T-cell (primary cell): ENCODE measurements at regions not wholly inside any gene's neighbourhood (a gene's known extent, or its start where the extent isn't known, plus 50 kb on each side); places are given as distances from the start of the nearest gene placed in this dataset.

Source experiments
- ATAC-seq, 4 experiments: fragments of 200-7000 bp in 3 of 4; fragments of 150-1000 bp in 1 of 4; cut with Tn5 transposase; replicated peaks in 1 of 4; 1 replicate in 3 of 4; 2 replicates in 1 of 4; pipeline ENCODE4 v1.10.0; 2021; ENCODE audit warnings: moderate library complexity in 3 of 4, mild to moderate bottlenecking in 2 of 4, moderate number of reproducible peaks in 1 of 4
- CTCF ChIA-PET, 2 donors: fragments of 300-600 bp; sonication (Branson Sonifier 250); formaldehyde crosslinking; loops; one replicate each; lab custom pipeline; 2022; ENCODE audit warnings: antibody characterized with exemption in 2 of 2; lab: Charles Lee
- POLR2A ChIA-PET, 2 donors: fragments of 300-600 bp; sonication (Branson Sonifier 250); formaldehyde crosslinking; loops; one replicate each; lab custom pipeline; 2022; ENCODE audit warnings: antibody characterized with exemption in 2 of 2; lab: Charles Lee
- DNase-seq, 35 experiments: peaks; one replicate each; pipeline versions ENCODE4 v3.0.0 to v3.0.0-alpha.2; 2013 to 2023
- H3K27ac ChIP-seq: one replicate; pipeline ENCODE4 v1.5.1; 2013; ENCODE audit warnings: low read length
- H3K27me3 ChIP-seq, 2 experiments: replicated peaks in 1 of 2; 1 replicate in 1 of 2; 2 replicates in 1 of 2; pipeline versions ENCODE4 v1.6.1 to v1.7.0; 2013; ENCODE audit warnings: low read length in 1 of 2, mixed read lengths in 1 of 2; ENCODE audit not compliant: control insufficient read depth in 2 of 2, insufficient read depth in 2 of 2; ENCODE audit errors: extremely low read depth in 1 of 2
- H3K36me3 ChIP-seq, 2 donors: 1 replicate in 1 of 2; 2 replicates in 1 of 2; pipeline versions ENCODE4 v1.6.1 to v1.7.0; 2013; ENCODE audit warnings: low read length in 1 of 2; ENCODE audit not compliant: control insufficient read depth in 2 of 2, insufficient read depth in 1 of 2; ENCODE audit errors: extremely low read depth in 1 of 2
- H3K4me1 ChIP-seq, 2 experiments: 1 replicate in 1 of 2; 2 replicates in 1 of 2; pipeline versions ENCODE4 v1.6.1 to v1.7.0; 2013; ENCODE audit warnings: low read length in 2 of 2, mixed read lengths in 1 of 2; ENCODE audit not compliant: insufficient read depth in 2 of 2, control insufficient read depth in 1 of 2; ENCODE audit errors: extremely low read depth in 1 of 2
- H3K4me3 ChIP-seq, 2 donors: 1 replicate in 1 of 2; 2 replicates in 1 of 2; pipeline versions ENCODE4 v1.5.1 to v1.7.0; 2013; ENCODE audit warnings: mild to moderate bottlenecking in 2 of 2, low read length in 1 of 2, moderate library complexity in 1 of 2; ENCODE audit not compliant: control insufficient read depth in 1 of 2; ENCODE audit errors: extremely low read depth in 1 of 2
- H3K9me3 ChIP-seq: 2 replicates; pipeline ENCODE4 v1.7.0; 2013
- H3K27ac Mint-ChIP-seq, 2 donors: one replicate each; pipeline ENCODE4 v1.8.0; 2020 to 2021; ENCODE audit warnings: mild to moderate bottlenecking in 2 of 2, mixed read lengths in 2 of 2
- H3K27me3 Mint-ChIP-seq, 2 donors: one replicate each; pipeline ENCODE4 v1.8.0; 2021 to 2022; ENCODE audit warnings: mixed read lengths in 2 of 2
- H3K36me3 Mint-ChIP-seq: one replicate; pipeline ENCODE4 v1.8.0; 2021; ENCODE audit warnings: mixed read lengths
- H3K4me1 Mint-ChIP-seq, 3 donors: one replicate each; pipeline ENCODE4 v1.8.0; 2020 to 2022; ENCODE audit warnings: mixed read lengths in 3 of 3, mild to moderate bottlenecking in 1 of 3
- H3K4me3 Mint-ChIP-seq, 3 donors: one replicate each; pipeline ENCODE4 v1.8.0; 2020 to 2022; ENCODE audit warnings: mild to moderate bottlenecking in 3 of 3, mixed read lengths in 3 of 3, moderate library complexity in 3 of 3
- H3K9me3 Mint-ChIP-seq, 3 donors: one replicate each; pipeline ENCODE4 v1.8.0; 2020 to 2022; ENCODE audit warnings: mixed read lengths in 3 of 3
- WGBS: methylation state at CpG from one replicate; pipeline ENCODE4 v1.1.5; 2013; ENCODE audit warnings: missing lambda C conversion rate; ENCODE audit not compliant: insufficient coverage; 5-methylcytosine and 5-hydroxymethylcytosine counted together

DNA sequence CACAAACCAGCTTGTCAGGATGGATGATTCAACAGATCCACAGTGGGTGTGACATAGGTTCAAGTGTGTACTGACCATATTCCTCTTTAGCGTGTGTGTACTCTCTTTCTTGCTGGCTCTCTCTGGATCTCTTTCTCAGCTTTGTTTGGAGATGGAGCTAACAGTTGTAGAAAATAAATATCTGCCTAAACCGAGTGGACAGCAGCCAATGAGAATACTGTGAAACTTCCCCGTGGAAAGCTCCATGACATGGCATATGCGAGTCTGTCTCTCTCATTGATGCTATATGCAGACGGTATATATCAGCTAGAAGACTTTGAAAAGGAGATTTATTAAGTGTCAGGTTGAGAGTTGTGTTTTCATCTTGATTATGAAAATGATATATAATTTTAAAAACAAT lies 406.5 kb upstream of the SUCLG2 start:
- no peak overlapping the region for H3K4me3 ChIP-seq
- Mint-ChIP-seq H3K27me3 (no peaks in the 10 kb centered on the region), H3K36me3 (peaks cover 19% of the 10 kb centered on the region), H3K9me3 (no peaks in the 10 kb centered on the region), H3K27ac (no peak overlapping the region), H3K4me1 (peaks cover 70 to 73% (median 71%) of the 10 kb centered on the region in 3 donors), H3K4me3 (no peak overlapping the region)
- H3K27ac ChIP-seq: no peak overlapping the region
- ATAC-seq: no peak
- H3K4me1 ChIP-seq: peaks cover 19 to 23% of the 10 kb centered on the region in 2 experiments
- DNase-seq: no peak
- H3K9me3 ChIP-seq: no peaks in the 10 kb centered on the region
- ChIA-PET POLR2A (no interaction called here), CTCF (interaction anchor here in 1 of 2 donors (1.1 kb wide), 1 partner anchor 22 kb away, joined by 4 read pairs; no protein-coding TSS in a partner anchor)
- 93% methylated on average over 2 of the region's 5 CpGs for WGBS
- no peaks in the 10 kb centered on the region for H3K27me3 ChIP-seq
- H3K36me3 ChIP-seq: no peaks in the 10 kb centered on the region

DNA sequence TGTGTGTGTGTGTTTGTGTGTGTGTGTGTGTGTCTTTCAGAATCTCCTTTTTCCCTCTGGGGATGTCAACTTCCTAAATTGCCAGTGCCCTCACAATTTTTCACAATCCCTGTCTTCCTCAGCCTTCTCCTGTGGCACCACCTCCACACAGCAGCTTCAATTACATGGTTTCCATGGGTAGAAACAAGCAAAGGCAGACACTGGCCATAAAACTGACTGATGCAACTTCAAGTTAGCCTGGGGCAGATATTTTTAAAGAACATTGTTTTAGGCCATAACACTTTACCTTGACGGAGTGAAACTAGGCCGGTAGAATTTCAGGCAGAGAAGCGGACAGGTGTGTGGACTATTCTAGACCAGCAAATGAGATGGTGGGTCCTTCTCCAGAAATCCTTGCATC lies 405.8 kb upstream of the SUCLG2 start:
- no peaks in the 10 kb centered on the region for H3K36me3 ChIP-seq
- Mint-ChIP-seq H3K4me3 (peak overlapping the region in 1 of 3 donors; percentile 46), H3K4me1 (peaks cover 74 to 79% (median 76%) of the 10 kb centered on the region in 3 donors), H3K9me3 (no peaks in the 10 kb centered on the region), H3K27me3 (no peaks in the 10 kb centered on the region), H3K36me3 (peaks cover 16% of the 10 kb centered on the region), H3K27ac (peak overlapping the region in 1 of 2 donors; percentile 25)
- 100% methylated on average over 2 of the region's 3 CpGs for WGBS
- DNase-seq: no peak
- H3K27ac ChIP-seq: no peak overlapping the region
- ATAC-seq: no peak
- CTCF ChIA-PET: interaction anchor here in 1 of 2 donors (1.1 kb wide), 1 partner anchor 23 kb away, joined by 4 read pairs; no protein-coding TSS in a partner anchor
- H3K9me3 ChIP-seq: no peaks in the 10 kb centered on the region
- no peaks in the 10 kb centered on the region for H3K27me3 ChIP-seq
- no peak overlapping the region for H3K4me3 ChIP-seq
- POLR2A ChIA-PET: interaction anchor here in 1 of 2 donors (0.7 kb wide), 1 partner anchor 15 kb away, joined by 3 read pairs; no protein-coding TSS in a partner anchor
- H3K4me1 ChIP-seq: peaks cover 20 to 27% of the 10 kb centered on the region in 2 experiments

DNA sequence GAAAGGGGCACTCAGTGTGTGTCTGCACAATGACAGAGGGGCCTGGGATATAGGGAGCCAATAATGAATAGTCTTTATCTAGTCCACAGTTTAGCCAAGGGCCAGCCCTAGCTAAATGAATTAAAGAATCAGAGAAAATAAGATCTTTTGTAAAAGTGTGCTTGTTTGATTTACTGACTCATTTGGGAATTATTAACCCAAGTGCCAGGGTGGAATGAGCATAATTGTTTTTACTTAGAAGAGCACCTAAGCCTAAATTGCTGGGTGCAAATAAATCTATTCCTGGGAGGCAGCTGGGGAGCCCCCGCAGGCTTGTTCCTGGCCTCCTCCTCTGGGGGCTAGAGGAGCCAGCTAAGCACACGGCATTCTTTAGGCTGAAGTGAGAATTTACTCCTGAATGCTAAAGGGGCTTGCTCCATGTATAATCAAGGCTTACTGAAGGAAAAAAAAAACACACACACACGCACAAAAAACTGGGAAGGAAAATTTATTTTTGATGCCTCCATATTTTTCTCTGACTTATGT lies 405.3 kb upstream of the SUCLG2 start:
- ChIA-PET POLR2A (interaction anchor here in 1 of 2 donors (0.6 kb wide), 1 partner anchor 76 kb away, joined by 3 read pairs; no protein-coding TSS in a partner anchor), CTCF (interaction anchor here in 1 of 2 donors (0.6 kb wide), 1 partner anchor 1806 kb away, joined by 3 read pairs; no protein-coding TSS in a partner anchor)
- Mint-ChIP-seq H3K27me3 (no peaks in the 10 kb centered on the region), H3K27ac (peak overlapping the region in 1 of 2 donors; percentile 74), H3K36me3 (peaks cover 16% of the 10 kb centered on the region), H3K4me3 (peak overlapping the region in 1 of 3 donors; percentile 46), H3K4me1 (peaks cover 69 to 76% (median 76%) of the 10 kb centered on the region in 3 donors), H3K9me3 (no peaks in the 10 kb centered on the region)
- Histone ChIP-seq H3K4me1 (peaks cover 20 to 27% of the 10 kb centered on the region in 2 experiments), H3K27ac (no peak overlapping the region), H3K9me3 (no peaks in the 10 kb centered on the region), H3K27me3 (no peaks in the 10 kb centered on the region), H3K4me3 (no peak overlapping the region), H3K36me3 (no peaks in the 10 kb centered on the region)
- DNase-seq (no peak), ATAC-seq (no peak)
- 86% methylated on average over 1 of the region's 3 CpGs for WGBS

DNA sequence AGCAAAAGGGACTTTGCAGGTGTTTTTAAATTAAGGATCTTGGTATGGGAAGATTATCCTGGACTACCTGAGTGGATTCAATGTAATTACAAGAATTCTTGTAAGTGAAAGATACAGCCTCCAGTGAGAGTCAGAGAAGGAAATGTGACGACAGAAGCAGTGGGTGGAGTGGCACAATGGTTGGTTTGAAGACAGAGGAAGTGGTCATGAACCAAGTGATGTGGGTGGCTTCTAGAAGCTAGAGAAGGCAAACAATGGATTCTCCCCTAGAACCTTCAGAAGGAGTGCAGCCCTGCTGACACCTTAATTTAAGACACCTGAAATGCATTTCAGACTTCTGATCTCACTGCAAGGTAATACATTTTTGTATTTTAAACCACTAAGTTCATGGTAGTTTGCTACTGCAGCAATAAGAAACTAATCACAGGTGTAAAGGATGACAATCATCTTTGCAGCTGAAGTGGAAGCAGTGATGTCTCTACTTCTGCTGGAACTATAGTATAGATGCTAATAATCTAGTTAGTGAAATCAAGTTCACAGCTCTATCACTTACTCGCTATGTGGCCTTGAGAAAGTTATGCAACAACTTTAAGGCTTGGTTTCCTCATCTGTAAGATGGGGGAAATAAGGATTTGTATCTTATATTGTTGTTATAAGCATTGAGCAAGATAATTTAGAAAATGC lies 403.4 kb upstream of the SUCLG2 start:
- Histone ChIP-seq H3K36me3 (no peaks in the 10 kb centered on the region), H3K27ac (peak overlapping the region; percentile 72), H3K4me3 (peak overlapping the region in 1 of 2 donors; percentile 44), H3K4me1 (peaks cover 20 to 27% of the 10 kb centered on the region in 2 experiments), H3K9me3 (no peaks in the 10 kb centered on the region), H3K27me3 (no peaks in the 10 kb centered on the region)
- peak; percentile 99 to 100 (median 99) for ATAC-seq
- no peaks in the 10 kb centered on the region for H3K9me3 Mint-ChIP-seq
- peak; percentile 37 to 88 (median 70) for DNase-seq
- H3K27ac Mint-ChIP-seq: peak overlapping the region; percentile 62 to 81
- H3K4me3 Mint-ChIP-seq: peak overlapping the region; percentile 46 to 73 (median 70)
- H3K27me3 Mint-ChIP-seq: no peaks in the 10 kb centered on the region
- peaks cover 70 to 77% (median 76%) of the 10 kb centered on the region in 3 donors for H3K4me1 Mint-ChIP-seq
- CTCF ChIA-PET: interaction anchor here (0.5 to 0.6 kb wide), 3 partner anchors 114 to 1246 kb away, joined by 3 read pairs; no protein-coding TSS in a partner anchor
- H3K36me3 Mint-ChIP-seq: peaks cover 16% of the 10 kb centered on the region
- POLR2A ChIA-PET: interaction anchor here (0.6 to 1.4 kb wide), 5 partner anchors 9 to 1043 kb away, joined by 3 to 7 read pairs (median 4); no protein-coding TSS in a partner anchor
- WGBS: no CpG with 5 or more reads among the region's 2 CpGs

DNA sequence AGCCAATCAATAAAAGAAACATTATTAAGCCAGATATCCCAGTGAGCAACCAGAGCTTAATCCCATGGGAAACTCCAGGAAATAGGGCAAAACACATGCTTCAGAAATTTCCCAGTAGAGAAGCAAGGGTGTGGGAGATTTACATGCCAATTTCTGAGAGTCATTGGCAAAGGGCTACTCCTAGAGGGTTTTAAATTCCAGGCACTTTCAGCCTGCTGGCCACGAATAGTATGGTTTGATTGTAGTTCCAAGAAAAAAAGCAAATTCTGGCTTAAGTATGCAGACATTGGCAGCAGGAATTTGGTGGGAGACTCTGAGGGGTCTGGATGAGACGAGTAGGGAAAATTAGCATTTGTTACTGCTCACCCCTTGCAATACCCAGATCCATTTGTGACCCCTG lies 402.1 kb upstream of the SUCLG2 start:
- DNase-seq (no peak), ATAC-seq (no peak)
- H3K4me1 ChIP-seq: peaks cover 20 to 27% of the 10 kb centered on the region in 2 experiments
- no peaks in the 10 kb centered on the region for H3K27me3 ChIP-seq
- peaks cover 0 to 6% (median 0%) of the 10 kb centered on the region in 3 donors for H3K9me3 Mint-ChIP-seq
- H3K4me1 Mint-ChIP-seq: peaks cover 67 to 68% (median 67%) of the 10 kb centered on the region in 3 donors
- H3K4me3 Mint-ChIP-seq: peak overlapping the region in 1 of 3 donors; percentile 46
- no peak overlapping the region for H3K27ac ChIP-seq
- H3K27me3 Mint-ChIP-seq: peaks cover 0 to 5% of the 10 kb centered on the region in 2 donors
- no peak overlapping the region for H3K4me3 ChIP-seq
- no peaks in the 10 kb centered on the region for H3K9me3 ChIP-seq
- H3K27ac Mint-ChIP-seq: peak overlapping the region in 1 of 2 donors; percentile 81
- peaks cover 9% of the 10 kb centered on the region for H3K36me3 Mint-ChIP-seq
- no CpG with 5 or more reads among the region's 2 CpGs for WGBS
- POLR2A ChIA-PET: interaction anchor here in 1 of 2 donors (1.1 kb wide), 1 partner anchor 10 kb away, joined by 3 read pairs; no protein-coding TSS in a partner anchor
- CTCF ChIA-PET: interaction anchor here in 1 of 2 donors (0.6 kb wide), 1 partner anchor 195 kb away, joined by 3 read pairs; no protein-coding TSS in a partner anchor
- no peaks in the 10 kb centered on the region for H3K36me3 ChIP-seq

DNA sequence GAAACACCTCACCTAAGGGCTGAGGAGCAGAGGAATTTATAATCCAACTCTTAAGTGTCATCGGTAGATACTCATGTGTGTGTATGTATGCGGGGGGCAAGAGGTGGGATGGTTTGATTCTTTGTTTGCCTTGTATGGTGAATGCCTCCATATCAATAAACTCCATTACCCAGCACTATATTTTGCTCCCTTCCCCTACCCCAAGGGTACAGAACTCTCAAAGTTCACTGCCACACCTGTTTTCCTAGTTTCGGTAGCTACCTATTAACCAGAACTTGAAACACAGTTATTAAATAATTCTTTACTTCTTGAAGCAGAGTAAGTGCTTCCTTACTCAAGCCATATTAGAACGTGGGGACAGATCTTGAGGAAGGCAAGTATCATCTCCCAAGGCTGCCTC lies 400.8 kb upstream of the SUCLG2 start:
- peaks cover 0 to 5% of the 10 kb centered on the region in 2 donors for H3K27me3 Mint-ChIP-seq
- Histone ChIP-seq H3K27ac (no peak overlapping the region), H3K4me3 (no peak overlapping the region), H3K9me3 (no peaks in the 10 kb centered on the region), H3K4me1 (peaks cover 20 to 27% of the 10 kb centered on the region in 2 experiments), H3K36me3 (no peaks in the 10 kb centered on the region), H3K27me3 (no peaks in the 10 kb centered on the region)
- ChIA-PET CTCF (no interaction called here), POLR2A (interaction anchor here in 1 of 2 donors (0.5 kb wide), 1 partner anchor 31 kb away, joined by 6 read pairs; no protein-coding TSS in a partner anchor)
- 60% methylated on average over 1 of the region's 4 CpGs for WGBS
- peaks cover 5% of the 10 kb centered on the region for H3K36me3 Mint-ChIP-seq
- ATAC-seq (no peak), DNase-seq (no peak)
- peaks cover 0 to 6% (median 0%) of the 10 kb centered on the region in 3 donors for H3K9me3 Mint-ChIP-seq
- peaks cover 54 to 61% (median 56%) of the 10 kb centered on the region in 3 donors for H3K4me1 Mint-ChIP-seq
- H3K27ac Mint-ChIP-seq: no peak overlapping the region
- no peak overlapping the region for H3K4me3 Mint-ChIP-seq
